ENCODE measurements at regions not wholly inside any gene's neighbourhood (a gene's known extent, or its start where the extent isn't known, plus 50 kb on each side); places are given as distances from the start of the nearest gene placed in this dataset.

DNA sequence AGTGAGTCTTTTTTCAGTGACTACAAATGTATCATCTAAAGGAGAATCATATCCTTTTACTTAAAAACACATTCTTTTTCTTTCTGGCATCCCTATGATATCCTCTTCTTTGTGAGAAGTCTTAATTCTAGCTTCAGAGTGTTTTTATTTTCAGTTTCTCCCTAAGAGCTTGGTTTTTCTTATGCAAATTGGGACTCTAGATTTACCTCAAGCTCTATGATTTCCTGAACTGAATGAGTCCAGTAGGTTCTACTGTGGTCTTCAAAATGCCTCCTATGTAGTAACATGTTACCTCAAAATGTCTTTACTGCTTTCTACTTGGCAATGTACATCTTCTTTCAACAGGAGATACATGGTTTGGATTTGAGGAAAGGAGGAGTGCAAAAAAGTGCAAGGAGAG lies 148.2 kb upstream of the C21orf91 start:
- Histone ChIP-seq H3K36me3 (replicated peaks; ENCODE audit: low read depth, low read length) (no peaks in the 10 kb centered on the region), H3K9ac (ENCODE audit: low read length) (no peak overlapping the region), H3K4me3 (ENCODE audit: low read length) (no peak overlapping the region), H3K27ac (ENCODE audit: low read length) (no peak overlapping the region), H4K20me1 (ENCODE audit: insufficient read depth, low read length) (no peaks in the 10 kb centered on the region), H3K4me2 (ENCODE audit: low read length) (no peak overlapping the region), H3K27me3 (ENCODE audit: low read depth, low read length) (no peaks in the 10 kb centered on the region), H2AFZ (ENCODE audit: low read depth, low read length) (no peak overlapping the region), H3K4me1 (ENCODE audit: low read length) (no peaks in the 10 kb centered on the region), H3K79me2 (ENCODE audit: low read length) (no peaks in the 10 kb centered on the region), H3K9me3 (ENCODE audit: insufficient read depth, low read length) (no peaks in the 10 kb centered on the region)
- TF ChIP-seq, protein P1, sequence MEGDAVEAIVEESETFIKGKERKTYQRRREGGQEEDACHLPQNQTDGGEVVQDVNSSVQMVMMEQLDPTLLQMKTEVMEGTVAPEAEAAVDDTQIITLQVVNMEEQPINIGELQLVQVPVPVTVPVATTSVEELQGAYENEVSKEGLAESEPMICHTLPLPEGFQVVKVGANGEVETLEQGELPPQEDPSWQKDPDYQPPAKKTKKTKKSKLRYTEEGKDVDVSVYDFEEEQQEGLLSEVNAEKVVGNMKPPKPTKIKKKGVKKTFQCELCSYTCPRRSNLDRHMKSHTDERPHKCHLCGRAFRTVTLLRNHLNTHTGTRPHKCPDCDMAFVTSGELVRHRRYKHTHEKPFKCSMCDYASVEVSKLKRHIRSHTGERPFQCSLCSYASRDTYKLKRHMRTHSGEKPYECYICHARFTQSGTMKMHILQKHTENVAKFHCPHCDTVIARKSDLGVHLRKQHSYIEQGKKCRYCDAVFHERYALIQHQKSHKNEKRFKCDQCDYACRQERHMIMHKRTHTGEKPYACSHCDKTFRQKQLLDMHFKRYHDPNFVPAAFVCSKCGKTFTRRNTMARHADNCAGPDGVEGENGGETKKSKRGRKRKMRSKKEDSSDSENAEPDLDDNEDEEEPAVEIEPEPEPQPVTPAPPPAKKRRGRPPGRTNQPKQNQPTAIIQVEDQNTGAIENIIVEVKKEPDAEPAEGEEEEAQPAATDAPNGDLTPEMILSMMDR (IDR thresholded peaks at IDR 0.05; ENCODE audit: low read depth, low read length): no peak
- no peak for TF ChIP-seq EZH2phosphoT487 (IDR thresholded peaks at IDR 0.05; ENCODE audit: low read depth)

- Histone ChIP-seq H3K27ac (ENCODE audit: low read length) (no peak overlapping the region), H3K27me3 (ENCODE audit: low read depth, low read length) (no peaks in the 10 kb centered on the region), H3K79me2 (ENCODE audit: low read length) (no peaks in the 10 kb centered on the region), H3K4me1 (ENCODE audit: low read length) (no peaks in the 10 kb centered on the region), H3K4me3 (ENCODE audit: low read length) (no peak overlapping the region), H3K9me3 (ENCODE audit: insufficient read depth, low read length) (no peaks in the 10 kb centered on the region), H4K20me1 (ENCODE audit: insufficient read depth, low read length) (no peaks in the 10 kb centered on the region), H3K36me3 (replicated peaks; ENCODE audit: low read depth, low read length) (no peaks in the 10 kb centered on the region), H2AFZ (ENCODE audit: low read depth, low read length) (no peak overlapping the region), H3K9ac (ENCODE audit: low read length) (no peak overlapping the region), H3K4me2 (ENCODE audit: low read length) (no peak overlapping the region)
- TF ChIP-seq, protein P1 (IDR thresholded peaks at IDR 0.05; ENCODE audit: low read depth, low read length): no peak
- TF ChIP-seq EZH2phosphoT487 (IDR thresholded peaks at IDR 0.05; ENCODE audit: low read depth): no peak
Measured at GRCh38 chr21:17964716-17965115, 145.6 kb upstream of the C21orf91 start.

DNA sequence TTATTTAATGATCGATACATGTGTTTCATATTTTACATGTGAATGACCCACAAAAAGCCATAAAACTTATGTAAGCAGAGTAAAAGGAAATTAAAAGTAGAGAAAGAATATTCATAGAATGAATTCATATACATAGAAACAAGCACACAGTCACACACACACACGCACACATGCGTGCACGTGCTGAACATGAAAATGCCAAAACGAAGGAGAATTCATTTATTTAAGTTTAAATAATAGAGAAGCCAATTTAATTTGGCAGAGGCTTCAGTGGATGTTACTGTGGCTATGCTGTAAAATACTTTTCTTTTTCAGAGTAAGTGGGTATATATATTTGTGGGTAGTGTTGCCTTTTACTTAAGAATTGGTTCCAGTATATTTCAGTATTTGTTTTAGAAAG lies 145.0 kb upstream of the C21orf91 start:
- Histone ChIP-seq H3K27me3 (ENCODE audit: low read depth, low read length) (no peaks in the 10 kb centered on the region), H3K4me1 (ENCODE audit: low read length) (no peaks in the 10 kb centered on the region), H4K20me1 (ENCODE audit: insufficient read depth, low read length) (no peaks in the 10 kb centered on the region), H3K4me2 (ENCODE audit: low read length) (no peak overlapping the region), H3K9me3 (ENCODE audit: insufficient read depth, low read length) (no peaks in the 10 kb centered on the region), H3K79me2 (ENCODE audit: low read length) (no peaks in the 10 kb centered on the region), H3K27ac (ENCODE audit: low read length) (no peak overlapping the region), H3K9ac (ENCODE audit: low read length) (no peak overlapping the region), H3K4me3 (ENCODE audit: low read length) (no peak overlapping the region), H3K36me3 (replicated peaks; ENCODE audit: low read depth, low read length) (no peaks in the 10 kb centered on the region), H2AFZ (ENCODE audit: low read depth, low read length) (no peak overlapping the region)
- TF ChIP-seq, protein P1 (IDR thresholded peaks at IDR 0.05; ENCODE audit: low read depth, low read length): no peak
- TF ChIP-seq EZH2phosphoT487 (IDR thresholded peaks at IDR 0.05; ENCODE audit: low read depth): no peak

DNA sequence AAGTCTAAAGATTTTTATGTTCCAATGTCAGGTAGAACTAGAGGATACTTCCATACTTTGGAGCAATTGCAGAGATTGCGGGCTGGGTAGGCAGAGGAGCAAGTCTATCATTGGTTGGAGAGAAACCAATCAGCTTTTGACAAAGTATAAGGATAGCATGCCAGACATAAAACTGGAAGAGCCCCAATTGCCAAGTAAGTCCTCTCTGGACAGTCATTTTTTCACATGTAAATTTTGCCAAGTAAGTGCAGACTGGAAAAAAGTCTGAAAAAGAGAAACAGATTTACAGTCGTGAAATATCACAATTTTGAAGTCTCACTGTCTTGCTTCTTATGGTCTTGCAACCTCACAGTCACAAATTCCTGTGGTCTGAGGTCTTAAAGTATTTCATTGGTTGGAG lies 131.4 kb upstream of the C21orf91 start:
- Histone ChIP-seq H3K79me2 (ENCODE audit: low read length) (no peaks in the 10 kb centered on the region), H3K9me3 (ENCODE audit: insufficient read depth, low read length) (no peaks in the 10 kb centered on the region), H3K27me3 (ENCODE audit: low read depth, low read length) (no peaks in the 10 kb centered on the region), H3K4me1 (ENCODE audit: low read length) (no peaks in the 10 kb centered on the region), H3K27ac (ENCODE audit: low read length) (no peak overlapping the region), H3K4me3 (ENCODE audit: low read length) (no peak overlapping the region), H4K20me1 (ENCODE audit: insufficient read depth, low read length) (no peaks in the 10 kb centered on the region), H3K36me3 (replicated peaks; ENCODE audit: low read depth, low read length) (no peaks in the 10 kb centered on the region), H3K4me2 (ENCODE audit: low read length) (no peak overlapping the region), H2AFZ (ENCODE audit: low read depth, low read length) (no peak overlapping the region), H3K9ac (ENCODE audit: low read length) (no peak overlapping the region)
- TF ChIP-seq, protein P1 (IDR thresholded peaks at IDR 0.05; ENCODE audit: low read depth, low read length): no peak
- no peak for TF ChIP-seq EZH2phosphoT487 (IDR thresholded peaks at IDR 0.05; ENCODE audit: low read depth)
